Karpas-422 (cell line): ENCODE measurements at regions not wholly inside any gene's neighbourhood (a gene's known extent, or its start where the extent isn't known, plus 50 kb on each side); places are given as distances from the start of the nearest gene placed in this dataset.

Experiments
- DNase-seq: peaks from one replicate; pipeline ENCODE4 v3.0.0-alpha.2; 2015
- H2AFZ ChIP-seq: fragments of 200-600 bp; sonication (generic); 2 replicates; pipeline ENCODE4 v1.6.1; 2014; ENCODE audit warnings: antibody characterized with exemption, low read length, mixed read lengths
- H3K27ac ChIP-seq: fragments of 200-600 bp; sonication (generic); 2 replicates; pipeline ENCODE4 v1.5.1; 2014; ENCODE audit warnings: mild to moderate bottlenecking, low read length, moderate library complexity
- H3K27me3 ChIP-seq: fragments of 200-600 bp; sonication (generic); 2 replicates; pipeline ENCODE4 v1.6.1; 2014; ENCODE audit warnings: low read length, mixed read lengths
- H3K36me3 ChIP-seq: fragments of 200-600 bp; sonication (generic); 2 replicates; pipeline ENCODE4 v1.6.1; 2014; ENCODE audit warnings: low read length, mixed read lengths; ENCODE audit not compliant: insufficient read depth
- H3K4me1 ChIP-seq: fragments of 200-600 bp; sonication (generic); 2 replicates; pipeline ENCODE4 v1.6.1; 2014; ENCODE audit warnings: mild to moderate bottlenecking, low read length, mixed read lengths
- H3K4me2 ChIP-seq: fragments of 200-600 bp; sonication (generic); 2 replicates; pipeline ENCODE4 v1.6.1; 2014; ENCODE audit warnings: low read length, low read depth, mild to moderate bottlenecking; ENCODE audit not compliant: poor library complexity, severe bottlenecking
- H3K4me3 ChIP-seq: fragments of 200-600 bp; sonication (generic); 2 replicates; pipeline ENCODE4 v1.5.1; 2014; ENCODE audit warnings: mild to moderate bottlenecking, antibody characterized with exemption, low read length, mixed read lengths
- H3K79me2 ChIP-seq: fragments of 200-600 bp; sonication (generic); 2 replicates; pipeline ENCODE4 v1.6.1; 2014; ENCODE audit warnings: mild to moderate bottlenecking, low read length, mixed read lengths
- H3K9ac ChIP-seq: fragments of 200-600 bp; sonication (generic); 2 replicates; pipeline ENCODE4 v1.6.0; 2014; ENCODE audit warnings: low read length
- H3K9me2 ChIP-seq: fragments of 200-600 bp; sonication (generic), shearing (Covaris generic); replicated peaks from 2 replicates; pipeline ENCODE4 v1.6.0; 2014; ENCODE audit warnings: mild to moderate bottlenecking, low read length, moderate library complexity; ENCODE audit not compliant: insufficient read depth
- H3K9me3 ChIP-seq: fragments of 300-700, 200-600 bp; sonication (generic); 2 replicates; pipeline ENCODE4 v1.6.1; 2014; ENCODE audit warnings: low read length, mixed read lengths
- H4K20me1 ChIP-seq: fragments of 200-600 bp; sonication (generic); 2 replicates; pipeline ENCODE4 v1.6.1; 2014; ENCODE audit warnings: mild to moderate bottlenecking, antibody characterized with exemption, low read length, low read depth; ENCODE audit not compliant: insufficient read depth

DNA sequence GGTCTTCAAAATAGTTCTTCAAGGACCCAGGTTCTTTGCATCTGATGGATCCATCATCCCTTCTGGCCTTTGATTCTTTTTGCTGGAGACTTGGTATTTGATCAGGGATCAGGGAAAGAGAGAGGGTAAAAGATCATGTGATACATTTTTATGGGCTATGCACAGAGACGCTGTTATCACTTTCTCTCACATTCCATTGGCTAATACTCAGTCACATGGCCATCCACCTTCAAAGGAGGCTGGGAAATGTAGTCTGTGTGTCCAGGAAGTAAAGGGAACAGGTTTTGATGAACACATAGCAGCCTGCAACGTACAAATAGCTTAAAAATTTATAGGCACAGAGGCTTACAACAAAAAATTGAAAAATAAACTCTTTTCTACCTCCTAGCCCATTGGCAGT lies 629.6 kb upstream of the FANCL start:
- DNase-seq: peak; percentile 68
- H2AFZ ChIP-seq: no peak overlapping the region
- no peak overlapping the region for H3K4me2 ChIP-seq
- H3K36me3 ChIP-seq: no peaks in the 10 kb centered on the region
- H3K4me1 ChIP-seq: no peaks in the 10 kb centered on the region
- no peak overlapping the region for H3K9ac ChIP-seq
- no peaks in the 10 kb centered on the region for H3K9me2 ChIP-seq
- no peak overlapping the region for H3K4me3 ChIP-seq
- H3K27ac ChIP-seq: no peak overlapping the region
- H3K9me3 ChIP-seq: no peaks in the 10 kb centered on the region
- no peaks in the 10 kb centered on the region for H3K79me2 ChIP-seq
- no peaks in the 10 kb centered on the region for H4K20me1 ChIP-seq
- H3K27me3 ChIP-seq: no peaks in the 10 kb centered on the region

DNA sequence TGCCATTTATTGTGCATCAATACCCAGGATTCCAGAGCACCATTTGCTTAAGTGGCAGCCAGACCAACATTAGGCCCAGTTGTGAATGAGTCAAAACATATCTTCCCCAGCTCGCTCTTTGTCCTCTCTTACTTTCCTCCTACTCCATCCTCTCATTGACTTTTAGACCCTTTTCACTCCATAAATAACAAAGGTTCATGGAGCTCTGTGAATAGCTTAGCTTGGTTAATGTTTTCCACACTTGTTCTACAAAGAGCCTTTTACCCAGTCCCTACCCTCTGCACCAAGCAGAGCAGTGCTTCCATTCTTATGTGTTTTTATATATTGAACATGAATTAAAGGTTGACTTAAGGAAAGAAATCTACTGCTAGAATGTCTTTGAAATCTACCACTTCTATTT lies 625.8 kb upstream of the FANCL start:
- Histone ChIP-seq H3K4me3 (no peak overlapping the region), H3K9me3 (no peaks in the 10 kb centered on the region), H2AFZ (no peak overlapping the region), H3K79me2 (no peaks in the 10 kb centered on the region), H3K4me2 (no peak overlapping the region), H3K27me3 (no peaks in the 10 kb centered on the region), H3K36me3 (no peaks in the 10 kb centered on the region), H4K20me1 (no peaks in the 10 kb centered on the region), H3K4me1 (no peaks in the 10 kb centered on the region), H3K27ac (no peak overlapping the region), H3K9ac (no peak overlapping the region), H3K9me2 (no peaks in the 10 kb centered on the region)
- no peak for DNase-seq

DNA sequence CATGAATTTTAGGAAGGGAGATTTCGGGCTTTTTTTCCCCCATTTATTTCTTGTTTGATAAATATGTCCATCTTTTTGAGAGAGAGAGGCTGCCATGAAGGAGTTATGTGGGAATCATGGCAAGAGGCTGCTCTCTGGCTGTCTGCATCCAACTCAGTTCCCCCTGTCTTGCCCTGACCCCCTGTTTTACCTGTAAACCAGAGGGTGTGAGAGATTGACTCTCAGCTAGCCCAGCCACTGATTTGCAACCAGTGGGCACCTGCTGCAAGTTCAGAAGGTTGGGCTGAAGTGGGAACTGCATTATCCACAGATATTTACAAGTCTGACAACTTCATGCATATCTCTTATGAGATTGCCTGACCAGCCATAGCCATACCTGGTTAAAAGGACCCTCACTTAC lies 625.4 kb upstream of the FANCL start:
- no peak overlapping the region for H2AFZ ChIP-seq
- no peaks in the 10 kb centered on the region for H3K27me3 ChIP-seq
- no peaks in the 10 kb centered on the region for H3K36me3 ChIP-seq
- no peak overlapping the region for H3K4me2 ChIP-seq
- H4K20me1 ChIP-seq: no peaks in the 10 kb centered on the region
- H3K79me2 ChIP-seq: no peaks in the 10 kb centered on the region
- H3K4me1 ChIP-seq: no peaks in the 10 kb centered on the region
- H3K9ac ChIP-seq: no peak overlapping the region
- no peak overlapping the region for H3K4me3 ChIP-seq
- H3K27ac ChIP-seq: no peak overlapping the region
- no peak for DNase-seq
- no peaks in the 10 kb centered on the region for H3K9me3 ChIP-seq
- no peaks in the 10 kb centered on the region for H3K9me2 ChIP-seq

DNA sequence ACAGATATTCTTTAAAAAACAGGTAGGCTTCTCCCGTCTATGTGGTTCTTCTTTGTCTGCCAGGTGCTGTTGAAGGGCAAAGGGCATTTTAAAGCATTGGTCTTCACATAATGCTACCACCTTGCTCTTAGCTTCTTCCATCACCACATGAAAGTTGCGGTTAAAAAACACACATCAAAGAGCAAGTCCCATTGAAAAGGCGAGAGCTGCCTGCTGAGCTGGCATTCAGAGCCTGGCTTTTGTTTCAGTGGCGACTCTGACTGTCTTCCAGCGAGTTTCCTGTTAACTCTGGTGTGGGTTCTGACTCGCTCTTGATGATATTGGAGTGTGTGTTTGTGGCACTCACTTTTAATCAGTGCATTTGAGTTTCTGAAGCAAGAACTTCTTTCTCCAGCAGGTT lies 624.9 kb upstream of the FANCL start:
- Histone ChIP-seq H3K27me3 (no peaks in the 10 kb centered on the region), H3K36me3 (no peaks in the 10 kb centered on the region), H3K27ac (no peak overlapping the region), H3K9ac (no peak overlapping the region), H3K79me2 (no peaks in the 10 kb centered on the region), H3K4me3 (no peak overlapping the region), H3K9me3 (no peaks in the 10 kb centered on the region), H4K20me1 (no peaks in the 10 kb centered on the region), H3K4me1 (no peaks in the 10 kb centered on the region), H3K4me2 (no peak overlapping the region), H2AFZ (no peak overlapping the region), H3K9me2 (no peaks in the 10 kb centered on the region)
- no peak for DNase-seq

DNA sequence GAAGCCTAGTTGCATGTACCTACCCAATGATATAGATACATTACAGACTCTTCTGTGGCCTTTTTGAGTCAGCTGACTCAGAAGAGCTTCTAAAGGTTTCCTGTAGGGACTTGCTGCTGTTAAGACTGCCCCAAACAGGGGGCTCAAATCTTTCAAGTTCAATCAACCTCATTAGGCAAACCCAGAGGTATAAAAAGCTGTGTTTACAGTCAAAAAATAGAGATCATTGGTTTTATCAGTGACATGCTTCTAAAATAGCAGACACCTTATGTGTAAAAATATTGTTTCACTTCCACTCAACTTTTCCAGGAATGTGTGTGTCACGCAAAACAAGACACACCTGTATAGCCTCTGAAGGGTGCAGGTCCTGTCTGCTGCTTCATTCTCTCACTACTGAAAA lies 624.3 kb upstream of the FANCL start:
- no peak overlapping the region for H3K9ac ChIP-seq
- H2AFZ ChIP-seq: no peak overlapping the region
- no peaks in the 10 kb centered on the region for H3K27me3 ChIP-seq
- no peaks in the 10 kb centered on the region for H3K9me2 ChIP-seq
- H3K4me2 ChIP-seq: no peak overlapping the region
- no peak overlapping the region for H3K4me3 ChIP-seq
- no peak for DNase-seq
- H3K9me3 ChIP-seq: no peaks in the 10 kb centered on the region
- H3K4me1 ChIP-seq: no peaks in the 10 kb centered on the region
- H3K27ac ChIP-seq: no peak overlapping the region
- no peaks in the 10 kb centered on the region for H4K20me1 ChIP-seq
- H3K79me2 ChIP-seq: no peaks in the 10 kb centered on the region
- no peaks in the 10 kb centered on the region for H3K36me3 ChIP-seq

DNA sequence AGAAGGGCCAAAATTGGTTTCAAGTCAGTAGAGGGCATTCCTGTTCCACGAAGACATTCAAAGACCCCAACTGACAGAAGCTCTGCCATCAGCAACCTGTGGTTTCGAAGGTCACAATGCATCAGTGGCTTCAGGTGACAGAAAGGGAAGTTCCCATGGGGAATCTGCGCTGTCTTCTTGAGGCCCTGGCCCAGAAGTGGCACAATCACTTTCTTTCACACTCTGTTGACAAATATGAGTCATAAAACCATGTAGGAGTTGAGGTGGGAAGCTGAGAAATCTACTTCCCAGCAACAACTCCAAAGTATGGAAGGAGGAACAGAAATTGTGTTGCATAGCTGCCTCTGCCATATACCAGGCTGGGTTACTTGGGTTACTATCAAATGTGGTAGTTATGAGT lies 621.1 kb upstream of the FANCL start:
- DNase-seq: no peak
- no peak overlapping the region for H3K27ac ChIP-seq
- H3K4me2 ChIP-seq: no peak overlapping the region
- H2AFZ ChIP-seq: no peak overlapping the region
- no peak overlapping the region for H3K4me3 ChIP-seq
- H3K36me3 ChIP-seq: no peaks in the 10 kb centered on the region
- H3K79me2 ChIP-seq: no peaks in the 10 kb centered on the region
- H3K9me3 ChIP-seq: no peaks in the 10 kb centered on the region
- no peaks in the 10 kb centered on the region for H3K9me2 ChIP-seq
- H3K9ac ChIP-seq: no peak overlapping the region
- no peaks in the 10 kb centered on the region for H3K27me3 ChIP-seq
- H4K20me1 ChIP-seq: no peaks in the 10 kb centered on the region
- H3K4me1 ChIP-seq: no peaks in the 10 kb centered on the region

DNA sequence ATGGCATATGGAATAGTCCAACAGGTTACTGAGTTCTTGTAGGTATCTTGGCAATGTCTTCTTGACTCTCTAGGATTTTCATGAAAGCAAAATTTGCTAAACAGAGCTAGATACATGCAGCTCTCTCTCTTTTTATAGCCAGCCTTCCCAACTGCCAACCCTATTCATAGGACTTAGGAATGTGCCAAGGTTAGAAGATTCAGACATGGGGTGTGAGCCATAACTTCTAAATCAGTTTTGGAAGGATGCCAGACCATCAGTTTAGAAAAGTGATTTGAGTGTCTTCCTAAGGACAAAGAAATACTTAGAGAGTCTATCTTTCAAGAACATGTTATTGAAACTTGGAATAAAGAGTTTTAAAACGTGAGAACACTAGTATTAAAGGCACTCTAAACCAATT lies 619.5 kb upstream of the FANCL start:
- H3K9ac ChIP-seq: no peak overlapping the region
- H3K4me1 ChIP-seq: no peaks in the 10 kb centered on the region
- H4K20me1 ChIP-seq: no peaks in the 10 kb centered on the region
- H3K79me2 ChIP-seq: no peaks in the 10 kb centered on the region
- no peaks in the 10 kb centered on the region for H3K9me2 ChIP-seq
- no peaks in the 10 kb centered on the region for H3K27me3 ChIP-seq
- no peaks in the 10 kb centered on the region for H3K36me3 ChIP-seq
- no peak overlapping the region for H3K4me2 ChIP-seq
- DNase-seq: no peak
- H3K4me3 ChIP-seq: no peak overlapping the region
- no peak overlapping the region for H3K27ac ChIP-seq
- no peaks in the 10 kb centered on the region for H3K9me3 ChIP-seq
- no peak overlapping the region for H2AFZ ChIP-seq

DNA sequence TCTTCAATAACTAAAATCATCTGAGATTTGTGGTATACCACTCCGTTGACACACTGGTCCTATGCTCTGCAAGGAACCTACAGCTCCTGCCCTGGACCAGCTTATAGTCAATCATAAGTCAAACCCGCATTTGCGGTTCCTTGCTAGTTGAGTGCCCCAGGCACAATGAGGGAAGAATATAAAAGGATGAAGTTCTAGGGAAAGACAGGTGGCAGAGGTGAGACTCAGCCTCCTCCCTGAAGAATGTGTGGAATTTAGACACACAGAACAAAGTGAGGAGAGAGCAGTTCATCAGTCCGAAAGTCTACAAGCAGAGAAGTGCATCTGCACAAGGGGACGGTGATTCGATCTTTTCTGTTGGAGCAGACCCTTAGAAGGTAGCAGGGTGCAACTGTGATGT lies 615.0 kb upstream of the FANCL start:
- no peaks in the 10 kb centered on the region for H3K4me1 ChIP-seq
- H2AFZ ChIP-seq: no peak overlapping the region
- H3K27ac ChIP-seq: no peak overlapping the region
- H3K4me3 ChIP-seq: no peak overlapping the region
- H4K20me1 ChIP-seq: no peaks in the 10 kb centered on the region
- H3K9me3 ChIP-seq: no peaks in the 10 kb centered on the region
- H3K9ac ChIP-seq: no peak overlapping the region
- no peaks in the 10 kb centered on the region for H3K9me2 ChIP-seq
- no peak for DNase-seq
- H3K79me2 ChIP-seq: no peaks in the 10 kb centered on the region
- no peaks in the 10 kb centered on the region for H3K27me3 ChIP-seq
- H3K36me3 ChIP-seq: no peaks in the 10 kb centered on the region
- no peak overlapping the region for H3K4me2 ChIP-seq

DNA sequence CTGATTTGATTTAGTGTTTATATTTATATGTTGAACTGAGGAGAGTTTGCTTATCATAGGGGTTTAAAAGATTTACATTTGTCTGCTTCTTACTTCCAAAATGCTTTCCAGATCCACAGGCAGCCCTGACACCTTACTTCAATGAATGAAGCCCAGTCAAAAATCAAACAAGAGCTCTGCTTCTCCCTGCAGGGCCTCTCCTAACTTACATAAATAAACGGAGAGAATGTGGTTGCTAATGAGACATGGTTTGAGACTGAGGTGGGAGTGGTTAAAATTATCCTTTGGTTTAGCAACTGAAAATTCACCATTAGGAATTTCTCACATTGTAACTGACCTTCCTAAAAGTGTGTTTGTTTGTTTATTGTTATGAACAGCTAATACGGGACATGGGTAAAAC lies 612.3 kb upstream of the FANCL start:
- H3K4me2 ChIP-seq: no peak overlapping the region

More for the DNA sequence above, 612.3 kb upstream of the FANCL start:
- Histone ChIP-seq H3K9me3 (no peaks in the 10 kb centered on the region), H4K20me1 (no peaks in the 10 kb centered on the region), H2AFZ (no peak overlapping the region), H3K9me2 (no peaks in the 10 kb centered on the region), H3K27me3 (no peaks in the 10 kb centered on the region), H3K36me3 (no peaks in the 10 kb centered on the region), H3K4me3 (no peak overlapping the region), H3K9ac (no peak overlapping the region), H3K79me2 (no peaks in the 10 kb centered on the region), H3K4me1 (no peaks in the 10 kb centered on the region), H3K27ac (no peak overlapping the region)
- no peak for DNase-seq
